NCI-H82 treated with DMSO at 0.1 percent for 48 hours (cell line): ENCODE measurements at regions not wholly inside any gene's neighbourhood (a gene's known extent, or its start where the extent isn't known, plus 50 kb on each side); places are given as distances from the start of the nearest gene placed in this dataset.

ENCODE experiments used
- DNase-seq: peaks from one replicate; lab custom pipeline; 2025; ENCODE audit not compliant: unreplicated experiment; lab: John Stamatoyannopoulos, UW

GRCh38 chr15:58269455-58270414 is 131.6 kb downstream of the AQP9 start:
- DNase-seq: peak; percentile 72

- no peak for DNase-seq
Observed at GRCh38 chr15:58271410-58271809, 133.2 kb downstream of the AQP9 start.

- DNase-seq: no peak
Observed at GRCh38 chr15:58273104-58273503, 134.9 kb downstream of the AQP9 start.

GRCh38 chr15:58274885-58275284 is 136.7 kb downstream of the AQP9 start:
- no peak for DNase-seq

- no peak for DNase-seq
Observed at GRCh38 chr15:58275785-58276184, 137.6 kb downstream of the AQP9 start.

- no peak for DNase-seq
Observed at GRCh38 chr15:58276924-58277323, 138.7 kb downstream of the AQP9 start.

GRCh38 chr15:58277333-58277732 is 139.2 kb downstream of the AQP9 start:
- no peak for DNase-seq

GRCh38 chr15:58279106-58279505 is 140.9 kb downstream of the AQP9 start:
- no peak for DNase-seq

GRCh38 chr15:58279654-58280053 is 141.5 kb downstream of the AQP9 start:
- DNase-seq: no peak

- no peak for DNase-seq
Observed at GRCh38 chr15:58282060-58282708, 144.0 kb downstream of the AQP9 start.

GRCh38 chr15:58283302-58283701 is 145.1 kb downstream of the AQP9 start:
- DNase-seq: no peak

- no peak for DNase-seq
Observed at GRCh38 chr15:58284293-58284692, 146.1 kb downstream of the AQP9 start.

- no peak for DNase-seq
Observed at GRCh38 chr15:58285212-58285920, 146.4 kb upstream of the LIPC start.

- DNase-seq: no peak
Observed at GRCh38 chr15:58285921-58286278, 145.9 kb upstream of the LIPC start.

GRCh38 chr15:58286523-58286922 is 145.3 kb upstream of the LIPC start:
- DNase-seq: no peak

GRCh38 chr15:58287891-58288290 is 143.9 kb upstream of the LIPC start:
- no peak for DNase-seq

- no peak for DNase-seq
Observed at GRCh38 chr15:58288592-58288991, 143.2 kb upstream of the LIPC start.

GRCh38 chr15:58291848-58292247 is 139.9 kb upstream of the LIPC start:
- DNase-seq: no peak

GRCh38 chr15:58292751-58293175 is 139.0 kb upstream of the LIPC start:
- no peak for DNase-seq

- DNase-seq: no peak
Observed at GRCh38 chr15:58293622-58294550, 137.9 kb upstream of the LIPC start.
